Gastrocnemius medialis (tissue), 4 donors: ENCODE measurements at regions not wholly inside any gene's neighbourhood (a gene's known extent, or its start where the extent isn't known, plus 50 kb on each side); places are given as distances from the start of the nearest gene placed in this dataset.

Experiments
- CTCF ChIP-seq, 5 experiments: fragments of 450-650 bp in 3 of 5; fragments of 200-600 bp in 2 of 5; sonication (generic) in 2 of 5; IDR thresholded peaks in 4 of 5; conservative IDR thresholded peaks in 1 of 5; 1 replicate in 4 of 5; 2 replicates in 1 of 5; pipeline ENCODE4 v1.5.1; 2016 to 2019; ENCODE audit warnings: antibody characterized with exemption in 5 of 5, mild to moderate bottlenecking in 3 of 5, moderate library complexity in 3 of 5
- POLR2A ChIP-seq, 2 donors: fragments of 450-650 bp; IDR thresholded peaks; one replicate each; pipeline ENCODE4 v1.6.1; 2017; ENCODE audit warnings: antibody characterized with exemption in 2 of 2, mild to moderate bottlenecking in 2 of 2, moderate library complexity in 2 of 2

GRCh38 chr17:71762526-71762925 lies 358.3 kb upstream of the SOX9 start:
- no peak for TF ChIP-seq POLR2A (IDR thresholded peaks at IDR 0.05)
- TF ChIP-seq CTCF (IDR thresholded peaks at IDR 0.05 in 4 of 5, conservative IDR thresholded peaks at IDR 0.05 in 1 of 5): no peak
